Mesenchymal stem cell (in vitro differentiated cells and primary cell): ENCODE measurements at regions not wholly inside any gene's neighbourhood (a gene's known extent, or its start where the extent isn't known, plus 50 kb on each side); places are given as distances from the start of the nearest gene placed in this dataset.

Experiments
- DNase-seq: peaks from one replicate; pipeline ENCODE4 v3.0.0-alpha.2; 2013
- H2AFZ ChIP-seq: one replicate; pipeline ENCODE4 v1.6.1; 2013; ENCODE audit warnings: low read depth, mild to moderate bottlenecking, control low read depth, inconsistent platforms, low read length, moderate library complexity
- H2AK5ac ChIP-seq: 2 replicates; pipeline ENCODE4 v1.6.1; 2013; ENCODE audit warnings: low read length, moderate library complexity, mild to moderate bottlenecking, inconsistent platforms; ENCODE audit not compliant: severe bottlenecking
- H2BK120ac ChIP-seq: one replicate; pipeline ENCODE4 v1.6.1; 2013; ENCODE audit warnings: low read depth, mild to moderate bottlenecking, inconsistent platforms, low read length, moderate library complexity
- H2BK12ac ChIP-seq, 2 experiments: one replicate each; pipeline ENCODE4 v1.6.1; 2013; ENCODE audit warnings: inconsistent platforms in 2 of 2, low read length in 2 of 2, mild to moderate bottlenecking in 2 of 2, moderate library complexity in 2 of 2, control low read depth in 1 of 2
- H2BK15ac ChIP-seq: one replicate; pipeline ENCODE4 v1.6.1; 2013; ENCODE audit warnings: mild to moderate bottlenecking, low read depth, inconsistent platforms; ENCODE audit not compliant: poor library complexity, severe bottlenecking
- H2BK5ac ChIP-seq: 2 replicates; pipeline ENCODE4 v1.6.1; 2013; ENCODE audit warnings: low read depth, mild to moderate bottlenecking, low read length, control low read depth, inconsistent platforms; ENCODE audit not compliant: poor library complexity, severe bottlenecking
- H3K14ac ChIP-seq, 2 experiments: one replicate each; pipeline ENCODE4 v1.6.1; 2013; ENCODE audit warnings: inconsistent platforms in 2 of 2, low read length in 2 of 2, control low read depth in 1 of 2, mild to moderate bottlenecking in 1 of 2, moderate library complexity in 1 of 2
- H3K18ac ChIP-seq, 2 experiments: one replicate each; pipeline ENCODE4 v1.6.1; 2013; ENCODE audit warnings: inconsistent platforms in 2 of 2, low read length in 2 of 2, control low read depth in 1 of 2, low read depth in 1 of 2, mild to moderate bottlenecking in 1 of 2
- H3K23ac ChIP-seq, 2 experiments: one replicate each; pipeline ENCODE4 v1.6.1; 2013; ENCODE audit warnings: inconsistent platforms in 2 of 2, low read length in 2 of 2, mild to moderate bottlenecking in 2 of 2, moderate library complexity in 2 of 2, control low read depth in 1 of 2
- H3K27ac ChIP-seq: 2 replicates; pipeline ENCODE4 v1.5.1; 2013; ENCODE audit warnings: mild to moderate bottlenecking, moderate library complexity, low read length, control low read depth, inconsistent platforms; ENCODE audit not compliant: poor library complexity, severe bottlenecking
- H3K27me3 ChIP-seq, 2 experiments: 2 replicates each; pipeline versions ENCODE4 v1.6.1 to v1.7.0; 2013; ENCODE audit warnings: low read length in 2 of 2, mild to moderate bottlenecking in 2 of 2, moderate library complexity in 2 of 2, control low read depth in 1 of 2, inconsistent platforms in 1 of 2; ENCODE audit not compliant: control insufficient read depth in 1 of 2, insufficient read depth in 1 of 2
- H3K36me3 ChIP-seq, 2 experiments: 2 replicates each; pipeline versions ENCODE4 v1.6.1 to v1.7.0; 2013; ENCODE audit warnings: low read length in 2 of 2, control low read depth in 1 of 2, inconsistent platforms in 1 of 2, low read depth in 1 of 2, mild to moderate bottlenecking in 1 of 2; ENCODE audit not compliant: insufficient read depth in 2 of 2, control insufficient read depth in 1 of 2
- H3K4ac ChIP-seq, 2 experiments: one replicate each; pipeline ENCODE4 v1.6.1; 2013; ENCODE audit warnings: inconsistent platforms in 2 of 2, low read length in 2 of 2, mild to moderate bottlenecking in 2 of 2, moderate library complexity in 2 of 2, control low read depth in 1 of 2, low read depth in 1 of 2
- H3K4me1 ChIP-seq: 2 replicates; pipeline ENCODE4 v1.6.1; 2013; ENCODE audit warnings: low read depth, low read length, control low read depth; ENCODE audit not compliant: control insufficient read depth, insufficient read depth
- H3K4me2 ChIP-seq: 2 replicates; pipeline ENCODE4 v1.6.1; 2013; ENCODE audit warnings: low read length, mild to moderate bottlenecking, inconsistent platforms; ENCODE audit not compliant: poor library complexity, severe bottlenecking
- H3K4me3 ChIP-seq, 2 experiments: 2 replicates each; pipeline versions ENCODE4 v1.5.1 to v1.7.0; 2013; ENCODE audit warnings: low read length in 2 of 2, mild to moderate bottlenecking in 2 of 2, control low read depth in 1 of 2, low read depth in 1 of 2; ENCODE audit not compliant: insufficient read depth in 1 of 2
- H3K79me1 ChIP-seq: replicated peaks from 2 replicates; pipeline ENCODE4 v1.6.1; 2013; ENCODE audit warnings: mild to moderate bottlenecking, control low read depth, low read length, inconsistent platforms; ENCODE audit not compliant: poor library complexity, severe bottlenecking
- H3K9ac ChIP-seq: 2 replicates; pipeline ENCODE4 v1.7.0; 2013; ENCODE audit warnings: mild to moderate bottlenecking, low read length, moderate library complexity
- H3K9me3 ChIP-seq: 2 replicates; pipeline ENCODE4 v1.7.0; 2013; ENCODE audit warnings: mild to moderate bottlenecking, low read length; ENCODE audit not compliant: control insufficient read depth
- H4K8ac ChIP-seq: one replicate; pipeline ENCODE4 v1.6.1; 2013; ENCODE audit warnings: inconsistent platforms, mild to moderate bottlenecking, low read length, moderate library complexity
- H4K91ac ChIP-seq: one replicate; pipeline ENCODE4 v1.6.1; 2013; ENCODE audit warnings: mild to moderate bottlenecking, low read length, inconsistent platforms
- WGBS: methylation state at CpG from one replicate; pipeline ENCODE4 v1.1.7; 2013; ENCODE audit warnings: mixed read lengths; 5-methylcytosine and 5-hydroxymethylcytosine counted together

GRCh38 chr1:245095903-245096302, 58.9 kb upstream of the KIF26B start:
- no CpG with 5 or more reads among the region's 1 CpG for WGBS
- no peak overlapping the region for H4K8ac ChIP-seq

DNA sequence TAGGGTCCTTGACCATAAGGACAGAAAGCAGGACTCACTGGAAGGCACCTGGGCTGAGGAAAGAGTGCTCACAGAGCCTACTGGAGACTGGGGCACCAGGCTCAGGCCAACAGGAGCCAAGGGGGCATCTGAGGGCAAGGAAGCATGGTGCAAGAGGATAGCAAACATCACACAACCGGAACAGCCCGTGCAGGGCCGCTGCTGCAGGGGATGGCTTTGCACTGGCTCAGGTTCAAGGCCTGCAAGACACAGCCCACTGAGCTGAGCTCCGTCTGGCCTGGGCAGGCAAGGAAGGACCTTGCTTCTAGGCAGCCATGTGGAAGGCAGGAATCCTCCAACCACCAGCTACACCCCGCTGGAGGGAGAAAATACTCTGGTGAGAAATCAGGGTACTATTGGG, 59.8 kb upstream of the KIF26B start:
- Histone ChIP-seq H3K9me3 (no peaks in the 10 kb centered on the region), H4K91ac (peak overlapping the region; percentile 88), H3K4me3 (no peak overlapping the region), H3K4ac (peak overlapping the region in 1 of 2 experiments; percentile 64), H3K18ac (peak overlapping the region; percentile 64 to 92), H2BK5ac (no peak overlapping the region), H3K14ac (no peak overlapping the region), H3K4me2 (no peak overlapping the region), H2AFZ (no peak overlapping the region), H3K4me1 (peaks cover 14% of the 10 kb centered on the region), H2BK15ac (no peak overlapping the region), H3K36me3 (peaks cover 4 to 7% of the 10 kb centered on the region in 2 experiments), H3K23ac (peak overlapping the region in 1 of 2 experiments; percentile 61), H2AK5ac (no peak overlapping the region), H4K8ac (peak overlapping the region; percentile 5), H2BK120ac (no peak overlapping the region), H3K9ac (no peak overlapping the region), H3K79me1 (no peaks in the 10 kb centered on the region), H3K27me3 (no peaks in the 10 kb centered on the region), H2BK12ac (peak overlapping the region; percentile 34 to 65), H3K27ac (no peak overlapping the region)
- WGBS, result 100% methylated on average over 4 of the region's 5 CpGs
- DNase-seq, result no peak

More at GRCh38 chr1:245095903-245096302, 58.9 kb upstream of the KIF26B start:
- Histone ChIP-seq H3K18ac (no peak overlapping the region), H3K4ac (no peak overlapping the region), H3K4me3 (no peak overlapping the region), H4K91ac (no peak overlapping the region), H3K36me3 (peaks cover 3 to 6% of the 10 kb centered on the region in 2 experiments), H2AK5ac (no peak overlapping the region), H2BK12ac (no peak overlapping the region), H3K14ac (no peak overlapping the region), H2AFZ (no peak overlapping the region), H3K79me1 (no peaks in the 10 kb centered on the region), H2BK5ac (no peak overlapping the region), H2BK120ac (no peak overlapping the region), H3K4me1 (peaks cover 14% of the 10 kb centered on the region), H3K23ac (no peak overlapping the region), H3K9me3 (no peaks in the 10 kb centered on the region), H2BK15ac (no peak overlapping the region), H3K4me2 (no peak overlapping the region), H3K27me3 (no peaks in the 10 kb centered on the region), H3K27ac (no peak overlapping the region), H3K9ac (no peak overlapping the region)
- DNase-seq, result no peak

GRCh38 chr1:245094092-245094491, 60.7 kb upstream of the KIF26B start:
- H3K36me3 ChIP-seq, result peaks cover 4 to 7% of the 10 kb centered on the region in 2 experiments
- no peak overlapping the region for H3K14ac ChIP-seq
- no peaks in the 10 kb centered on the region for H3K9me3 ChIP-seq
- no peak overlapping the region for H3K9ac ChIP-seq
- no peak overlapping the region for H3K27ac ChIP-seq
- H2BK5ac ChIP-seq, result no peak overlapping the region
- no peaks in the 10 kb centered on the region for H3K27me3 ChIP-seq
- no peak overlapping the region for H2AFZ ChIP-seq
- H3K4ac ChIP-seq, result no peak overlapping the region
- H2BK15ac ChIP-seq, result no peak overlapping the region
- no peak overlapping the region for H2BK120ac ChIP-seq
- no peak overlapping the region for H4K8ac ChIP-seq
- WGBS, result 99% methylated on average over 8 of the region's 10 CpGs
- DNase-seq, result no peak
- peak overlapping the region in 1 of 2 experiments; percentile 64 for H3K18ac ChIP-seq
- H3K23ac ChIP-seq, result no peak overlapping the region
- H3K4me1 ChIP-seq, result peaks cover 14% of the 10 kb centered on the region
- H4K91ac ChIP-seq, result no peak overlapping the region
- H3K79me1 ChIP-seq, result no peaks in the 10 kb centered on the region
- H2BK12ac ChIP-seq, result peak overlapping the region in 1 of 2 experiments; percentile 96
- H3K4me3 ChIP-seq, result no peak overlapping the region
- H3K4me2 ChIP-seq, result no peak overlapping the region
- H2AK5ac ChIP-seq, result no peak overlapping the region

DNA sequence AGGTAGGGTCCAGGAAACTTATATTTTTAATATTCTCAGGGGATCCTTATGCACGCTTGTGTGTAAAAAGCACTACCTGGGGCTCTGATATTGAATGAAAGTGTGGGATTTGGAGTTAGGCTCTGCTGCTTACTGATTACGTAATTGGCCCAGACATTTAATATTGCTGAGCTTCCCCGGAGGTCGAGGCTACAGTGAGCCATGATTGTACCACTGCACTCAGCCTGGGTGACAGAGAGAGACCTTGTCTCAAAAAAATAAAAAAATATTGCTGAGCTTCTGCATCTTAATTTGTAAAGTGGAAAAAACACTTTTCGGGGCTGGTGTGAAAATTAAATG, 62.2 kb upstream of the KIF26B start:
- H3K4me3 ChIP-seq, result no peak overlapping the region
- peak overlapping the region; percentile 23 for H3K9ac ChIP-seq
- peaks cover 7% of the 10 kb centered on the region in 2 experiments for H3K36me3 ChIP-seq
- no peak overlapping the region for H2AFZ ChIP-seq
- H2BK12ac ChIP-seq, result peak overlapping the region; percentile 67 to 99
- 81% methylated on average over 5 of the region's 5 CpGs for WGBS
- H3K79me1 ChIP-seq, result no peaks in the 10 kb centered on the region
- peak overlapping the region in 1 of 2 experiments; percentile 15 for H3K4ac ChIP-seq
- peak overlapping the region in 1 of 2 experiments; percentile 48 for H3K14ac ChIP-seq
- no peak overlapping the region for H3K23ac ChIP-seq
- no peak overlapping the region for H3K4me2 ChIP-seq
- DNase-seq, result no peak
- peak overlapping the region; percentile 92 to 100 for H3K18ac ChIP-seq
- H3K27ac ChIP-seq, result peak overlapping the region; percentile 78
- H2AK5ac ChIP-seq, result peak overlapping the region; percentile 50
- H3K27me3 ChIP-seq, result no peaks in the 10 kb centered on the region
- no peak overlapping the region for H2BK5ac ChIP-seq
- H2BK120ac ChIP-seq, result peak overlapping the region; percentile 96
- H3K4me1 ChIP-seq, result peaks cover 14% of the 10 kb centered on the region
- peak overlapping the region; percentile 85 for H2BK15ac ChIP-seq
- peak overlapping the region; percentile 99 for H4K91ac ChIP-seq
- H3K9me3 ChIP-seq, result no peaks in the 10 kb centered on the region
- H4K8ac ChIP-seq, result peak overlapping the region; percentile 95
